GM23338 (cell line): ENCODE measurements at regions not wholly inside any gene's neighbourhood (a gene's known extent, or its start where the extent isn't known, plus 50 kb on each side); places are given as distances from the start of the nearest gene placed in this dataset.
A peak's percentile ranks its signal among the peaks of the same experiment; 100 is the strongest.

ENCODE experiments used
- ATAC-seq: fragments of 200-7000 bp; cut with Tn5 transposase; 3 replicates; pipeline ENCODE4 v1.9.1; 2020
- DNase-seq: peaks from one replicate; pipeline ENCODE4 v3.0.0-alpha.2; 2015; ENCODE audit warnings: low spot score
- H2AFZ ChIP-seq: fragments of 200-600 bp; sonication (generic); 2 replicates; pipeline ENCODE4 v1.8.0; 2016; ENCODE audit warnings: antibody characterized with exemption, mild to moderate bottlenecking, moderate library complexity
- H3F3A ChIP-seq: fragments of 200-600 bp; sonication (generic); replicated peaks from 2 replicates; pipeline ENCODE4 v1.8.0; 2017; ENCODE audit warnings: antibody characterized with exemption, mixed run types, low read depth
- H3K27ac ChIP-seq: fragments of 200-600 bp; sonication (generic); 2 replicates; pipeline ENCODE4 v1.6.1; 2016; ENCODE audit warnings: low read depth
- H3K27me3 ChIP-seq: fragments of 200-600 bp; sonication (generic); 2 replicates; pipeline ENCODE4 v1.8.0; 2016; ENCODE audit warnings: mild to moderate bottlenecking, mixed run types, moderate library complexity; ENCODE audit not compliant: insufficient read depth
- H3K36me3 ChIP-seq: fragments of 200-600 bp; sonication (generic); 2 replicates; pipeline ENCODE4 v1.8.0; 2016; ENCODE audit warnings: mild to moderate bottlenecking; ENCODE audit not compliant: insufficient read depth
- H3K4me1 ChIP-seq: fragments of 200-600 bp; sonication (generic); 2 replicates; pipeline ENCODE4 v1.8.0; 2016; ENCODE audit warnings: mild to moderate bottlenecking, moderate library complexity; ENCODE audit not compliant: insufficient read depth
- H3K4me2 ChIP-seq: fragments of 200-600 bp; sonication (generic); 2 replicates; pipeline ENCODE4 v1.7.1; 2017; ENCODE audit warnings: mixed run types
- H3K4me3 ChIP-seq: fragments of 200-600 bp; sonication (generic); 2 replicates; pipeline ENCODE4 v1.6.1; 2016; ENCODE audit warnings: mixed run types
- H3K79me2 ChIP-seq: fragments of 200-600 bp; sonication (generic); replicated peaks from 2 replicates; pipeline ENCODE4 v1.8.0; 2017; ENCODE audit warnings: mild to moderate bottlenecking; ENCODE audit not compliant: insufficient read depth
- H3K9me2 ChIP-seq: fragments of 200-600 bp; sonication (generic); 2 replicates; pipeline ENCODE4 v1.8.0; 2017; ENCODE audit not compliant: insufficient read depth
- H4K20me1 ChIP-seq: fragments of 200-600 bp; sonication (generic); replicated peaks from 2 replicates; pipeline ENCODE4 v1.8.0; 2017; ENCODE audit warnings: mild to moderate bottlenecking; ENCODE audit not compliant: insufficient read depth
- H3K27ac Mint-ChIP-seq: 2 replicates; pipeline ENCODE4 v1.8.0; 2020; ENCODE audit warnings: inconsistent platforms, mild to moderate bottlenecking, moderate library complexity, mixed read lengths
- H3K27me3 Mint-ChIP-seq: 3 replicates; pipeline ENCODE4 v1.8.0; 2022; ENCODE audit warnings: low read depth, mild to moderate bottlenecking, moderate library complexity, mixed read lengths, inconsistent platforms; ENCODE audit not compliant: insufficient read depth, poor library complexity
- H3K36me3 Mint-ChIP-seq: 3 replicates; pipeline ENCODE4 v1.8.0; 2021; ENCODE audit warnings: low read depth, mild to moderate bottlenecking, inconsistent platforms, moderate library complexity, mixed read lengths
- H3K4me1 Mint-ChIP-seq: 3 replicates; pipeline ENCODE4 v1.8.0; 2020; ENCODE audit warnings: mild to moderate bottlenecking, inconsistent platforms, mixed read lengths
- H3K4me3 Mint-ChIP-seq: 3 replicates; pipeline ENCODE4 v1.8.0; 2021; ENCODE audit warnings: moderate library complexity, mild to moderate bottlenecking, inconsistent platforms, mixed read lengths
- H3K9me3 Mint-ChIP-seq: 3 replicates; pipeline ENCODE4 v1.8.0; 2020; ENCODE audit warnings: moderate library complexity, mild to moderate bottlenecking, inconsistent platforms, mixed read lengths
- CREB1 ChIP-seq: fragments of 250-450 bp; sonication (Bioruptor Pico); IDR thresholded peaks from 2 replicates; pipeline ENCODE4 v1.5.0; 2020; ENCODE audit warnings: low read depth, mild to moderate bottlenecking, moderate library complexity
- EZH2 ChIP-seq: fragments of 200-600 bp; sonication (generic); IDR thresholded peaks from one replicate; pipeline ENCODE4 v1.8.0; 2017; ENCODE audit warnings: antibody characterized with exemption, mild to moderate bottlenecking, low read depth; ENCODE audit not compliant: unreplicated experiment
- EZH2phosphoT487 ChIP-seq: fragments of 200-600 bp; sonication (generic); IDR thresholded peaks from one replicate; pipeline ENCODE4 v1.8.1; 2018; ENCODE audit warnings: antibody characterized with exemption; ENCODE audit not compliant: unreplicated experiment
- JUNB ChIP-seq: IDR thresholded peaks from one replicate; pipeline ENCODE4 v1.6.1; 2016; ENCODE audit warnings: antibody characterized with exemption; ENCODE audit not compliant: unreplicated experiment
- POLR2AphosphoS5 ChIP-seq: IDR thresholded peaks from 2 replicates; pipeline ENCODE4 v1.6.1; 2016; ENCODE audit warnings: antibody characterized with exemption, low read depth
- STAT1 ChIP-seq: IDR thresholded peaks from one replicate; pipeline ENCODE4 v1.6.1; 2016; ENCODE audit warnings: antibody characterized with exemption; ENCODE audit not compliant: unreplicated experiment
- ZNF114 ChIP-seq: fragments of 250-450 bp; sonication (Bioruptor Pico); IDR thresholded peaks from 2 replicates; pipeline ENCODE4 v1.5.0; 2020; ENCODE audit warnings: mild to moderate bottlenecking, moderate library complexity
- ZNF331 ChIP-seq: fragments of 250-450 bp; sonication (Bioruptor Pico); IDR thresholded peaks from 2 replicates; pipeline ENCODE4 v1.5.0; 2020; ENCODE audit warnings: low read depth, mild to moderate bottlenecking, moderate library complexity
- ZNF462 ChIP-seq: fragments of 250-450 bp; sonication (Bioruptor Pico); IDR thresholded peaks from 2 replicates; pipeline ENCODE4 v1.5.0; 2020; ENCODE audit warnings: mild to moderate bottlenecking, moderate library complexity
- TF ChIP-seq, protein P1 (sequence below): IDR thresholded peaks from one replicate; pipeline ENCODE4 v1.6.1; 2018; ENCODE audit warnings: antibody characterized with exemption; ENCODE audit not compliant: unreplicated experiment
- TF ChIP-seq, protein P2 (sequence below), 2 experiments: fragments of 200-600 bp in 1 of 2; sonication (generic) in 1 of 2; conservative IDR thresholded peaks; 2 replicates each; pipeline versions ENCODE4 v1.5.1 to v1.6.1; 2016 to 2017; ENCODE audit warnings: antibody characterized with exemption in 2 of 2, low read depth in 2 of 2, mild to moderate bottlenecking in 2 of 2, moderate library complexity in 1 of 2

- no peak for DNase-seq
These were observed 199.4 kb upstream of the UBE2E2 start for GRCh38 chr3:23003733-23004046.

More at GRCh38 chr3:23003733-23004046, 199.4 kb upstream of the UBE2E2 start:
- no peaks in the 10 kb centered on the region for H3K27me3 ChIP-seq
- H3K27ac ChIP-seq = no peak overlapping the region
- ATAC-seq = no peak
- H3F3A ChIP-seq = no peaks in the 10 kb centered on the region
- no peak overlapping the region for H3K4me2 ChIP-seq
- no peaks in the 10 kb centered on the region for H3K9me3 Mint-ChIP-seq
- H3K4me3 Mint-ChIP-seq = no peak overlapping the region
- H3K4me1 ChIP-seq = no peaks in the 10 kb centered on the region
- peak overlapping the region; percentile 83; the same call in 1 of the 2 replicates for H2AFZ ChIP-seq
- H3K9me2 ChIP-seq = no peaks in the 10 kb centered on the region
- no peaks in the 10 kb centered on the region for H3K79me2 ChIP-seq
- peaks cover 3% of the 10 kb centered on the region for H3K27me3 Mint-ChIP-seq
- H3K27ac Mint-ChIP-seq = no peak overlapping the region
- no peaks in the 10 kb centered on the region for H3K4me1 Mint-ChIP-seq
- H4K20me1 ChIP-seq = no peaks in the 10 kb centered on the region
- H3K36me3 Mint-ChIP-seq = no peaks in the 10 kb centered on the region
- TF ChIP-seq, protein P1, sequence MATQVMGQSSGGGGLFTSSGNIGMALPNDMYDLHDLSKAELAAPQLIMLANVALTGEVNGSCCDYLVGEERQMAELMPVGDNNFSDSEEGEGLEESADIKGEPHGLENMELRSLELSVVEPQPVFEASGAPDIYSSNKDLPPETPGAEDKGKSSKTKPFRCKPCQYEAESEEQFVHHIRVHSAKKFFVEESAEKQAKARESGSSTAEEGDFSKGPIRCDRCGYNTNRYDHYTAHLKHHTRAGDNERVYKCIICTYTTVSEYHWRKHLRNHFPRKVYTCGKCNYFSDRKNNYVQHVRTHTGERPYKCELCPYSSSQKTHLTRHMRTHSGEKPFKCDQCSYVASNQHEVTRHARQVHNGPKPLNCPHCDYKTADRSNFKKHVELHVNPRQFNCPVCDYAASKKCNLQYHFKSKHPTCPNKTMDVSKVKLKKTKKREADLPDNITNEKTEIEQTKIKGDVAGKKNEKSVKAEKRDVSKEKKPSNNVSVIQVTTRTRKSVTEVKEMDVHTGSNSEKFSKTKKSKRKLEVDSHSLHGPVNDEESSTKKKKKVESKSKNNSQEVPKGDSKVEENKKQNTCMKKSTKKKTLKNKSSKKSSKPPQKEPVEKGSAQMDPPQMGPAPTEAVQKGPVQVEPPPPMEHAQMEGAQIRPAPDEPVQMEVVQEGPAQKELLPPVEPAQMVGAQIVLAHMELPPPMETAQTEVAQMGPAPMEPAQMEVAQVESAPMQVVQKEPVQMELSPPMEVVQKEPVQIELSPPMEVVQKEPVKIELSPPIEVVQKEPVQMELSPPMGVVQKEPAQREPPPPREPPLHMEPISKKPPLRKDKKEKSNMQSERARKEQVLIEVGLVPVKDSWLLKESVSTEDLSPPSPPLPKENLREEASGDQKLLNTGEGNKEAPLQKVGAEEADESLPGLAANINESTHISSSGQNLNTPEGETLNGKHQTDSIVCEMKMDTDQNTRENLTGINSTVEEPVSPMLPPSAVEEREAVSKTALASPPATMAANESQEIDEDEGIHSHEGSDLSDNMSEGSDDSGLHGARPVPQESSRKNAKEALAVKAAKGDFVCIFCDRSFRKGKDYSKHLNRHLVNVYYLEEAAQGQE = no peak
- TF ChIP-seq ZNF114 (CRISPR knock-in tag) = no peak
- TF ChIP-seq, protein P2, sequence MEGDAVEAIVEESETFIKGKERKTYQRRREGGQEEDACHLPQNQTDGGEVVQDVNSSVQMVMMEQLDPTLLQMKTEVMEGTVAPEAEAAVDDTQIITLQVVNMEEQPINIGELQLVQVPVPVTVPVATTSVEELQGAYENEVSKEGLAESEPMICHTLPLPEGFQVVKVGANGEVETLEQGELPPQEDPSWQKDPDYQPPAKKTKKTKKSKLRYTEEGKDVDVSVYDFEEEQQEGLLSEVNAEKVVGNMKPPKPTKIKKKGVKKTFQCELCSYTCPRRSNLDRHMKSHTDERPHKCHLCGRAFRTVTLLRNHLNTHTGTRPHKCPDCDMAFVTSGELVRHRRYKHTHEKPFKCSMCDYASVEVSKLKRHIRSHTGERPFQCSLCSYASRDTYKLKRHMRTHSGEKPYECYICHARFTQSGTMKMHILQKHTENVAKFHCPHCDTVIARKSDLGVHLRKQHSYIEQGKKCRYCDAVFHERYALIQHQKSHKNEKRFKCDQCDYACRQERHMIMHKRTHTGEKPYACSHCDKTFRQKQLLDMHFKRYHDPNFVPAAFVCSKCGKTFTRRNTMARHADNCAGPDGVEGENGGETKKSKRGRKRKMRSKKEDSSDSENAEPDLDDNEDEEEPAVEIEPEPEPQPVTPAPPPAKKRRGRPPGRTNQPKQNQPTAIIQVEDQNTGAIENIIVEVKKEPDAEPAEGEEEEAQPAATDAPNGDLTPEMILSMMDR (conservative IDR thresholded peaks at IDR 0.05; ENCODE audit: low read depth in 2 of 2) = no peak
- TF ChIP-seq STAT1 = no peak
- TF ChIP-seq JUNB = no peak
- TF ChIP-seq EZH2phosphoT487 = no peak
- TF ChIP-seq ZNF331 (CRISPR knock-in tag) = no peak
- TF ChIP-seq CREB1 (CRISPR knock-in tag) = no peak
- TF ChIP-seq EZH2 = no peak
- TF ChIP-seq ZNF462 (CRISPR knock-in tag) = no peak
- TF ChIP-seq POLR2AphosphoS5 = no peak
- H3K4me3 ChIP-seq = no peak overlapping the region
- no peaks in the 10 kb centered on the region for H3K36me3 ChIP-seq
